Astrocyte (in vitro differentiated cells and primary cell): ENCODE measurements at regions not wholly inside any gene's neighbourhood (a gene's known extent, or its start where the extent isn't known, plus 50 kb on each side); places are given as distances from the start of the nearest gene placed in this dataset.

Experiments used
- DNase-seq: peaks from one replicate; pipeline ENCODE4 v3.0.0-alpha.2; 2010; ENCODE audit warnings: low read depth
- FAIRE-seq: peaks from 2 replicates; lab custom pipeline; 2011; peaks lifted over from hg19 to GRCh38; lab: Jason Lieb, UNC
- H2AFZ ChIP-seq: 2 replicates; pipeline ENCODE4 v1.6.0; 2012; ENCODE audit warnings: low read depth, low read length, inconsistent platforms
- H3K27ac ChIP-seq: 2 replicates; pipeline ENCODE4 v1.5.1; 2011; ENCODE audit warnings: low read depth, low read length, inconsistent platforms
- H3K27me3 ChIP-seq: 2 replicates; pipeline ENCODE4 v1.6.0; 2011; ENCODE audit warnings: low read length, inconsistent platforms; ENCODE audit not compliant: insufficient read depth
- H3K36me3 ChIP-seq: 2 replicates; pipeline ENCODE4 v1.5.1; 2011; ENCODE audit warnings: low read length, inconsistent platforms; ENCODE audit not compliant: insufficient read depth
- H3K4me1 ChIP-seq: 2 replicates; pipeline ENCODE4 v1.5.1; 2011; ENCODE audit warnings: low read length, inconsistent platforms; ENCODE audit not compliant: insufficient read depth
- H3K4me2 ChIP-seq: 2 replicates; pipeline ENCODE4 v1.6.0; 2012; ENCODE audit warnings: low read length, inconsistent platforms
- H3K4me3 ChIP-seq: 2 replicates; pipeline ENCODE4 v1.5.1; 2011; ENCODE audit warnings: low read depth, mild to moderate bottlenecking, low read length, inconsistent platforms; ENCODE audit not compliant: insufficient read depth
- H3K79me2 ChIP-seq: 2 replicates; pipeline ENCODE4 v1.6.0; 2012; ENCODE audit warnings: mild to moderate bottlenecking, low read length, inconsistent platforms; ENCODE audit not compliant: insufficient read depth
- H3K9ac ChIP-seq: 2 replicates; pipeline ENCODE4 v1.6.0; 2012; ENCODE audit warnings: mild to moderate bottlenecking, low read length, inconsistent platforms
- H3K9me3 ChIP-seq: 2 replicates; pipeline ENCODE4 v1.5.1; 2012; ENCODE audit warnings: low read depth, mild to moderate bottlenecking, low read length, inconsistent platforms; ENCODE audit not compliant: insufficient read depth
- H4K20me1 ChIP-seq: 2 replicates; pipeline ENCODE4 v1.6.0; 2012; ENCODE audit warnings: low read length, inconsistent platforms; ENCODE audit not compliant: insufficient read depth
- H3K27ac Mint-ChIP-seq: one replicate; pipeline ENCODE4 v1.8.0; 2021; ENCODE audit warnings: mild to moderate bottlenecking, mixed read lengths; ENCODE audit not compliant: unreplicated experiment
- H3K27me3 Mint-ChIP-seq: one replicate; pipeline ENCODE4 v1.8.0; 2021; ENCODE audit warnings: low read depth, mixed read lengths; ENCODE audit not compliant: unreplicated experiment
- H3K36me3 Mint-ChIP-seq: one replicate; pipeline ENCODE4 v1.8.0; 2021; ENCODE audit warnings: low read depth, mixed read lengths; ENCODE audit not compliant: unreplicated experiment
- H3K4me1 Mint-ChIP-seq: one replicate; pipeline ENCODE4 v1.8.0; 2021; ENCODE audit warnings: low read depth, mixed read lengths; ENCODE audit not compliant: unreplicated experiment
- H3K4me3 Mint-ChIP-seq: one replicate; pipeline ENCODE4 v1.8.0; 2021; ENCODE audit warnings: mild to moderate bottlenecking, moderate library complexity, mixed read lengths; ENCODE audit not compliant: unreplicated experiment
- H3K9me3 Mint-ChIP-seq: one replicate; pipeline ENCODE4 v1.8.0; 2021; ENCODE audit warnings: mild to moderate bottlenecking, mixed read lengths; ENCODE audit not compliant: unreplicated experiment
- EZH2 ChIP-seq: IDR thresholded peaks from 2 replicates; pipeline ENCODE4 v1.6.1; 2012; ENCODE audit warnings: mild to moderate bottlenecking, low read length, inconsistent platforms; ENCODE audit not compliant: insufficient read depth
- TF ChIP-seq, protein P1 (sequence below): IDR thresholded peaks from 2 replicates; pipeline ENCODE4 v1.5.1; 2011; ENCODE audit warnings: low read depth, mild to moderate bottlenecking, inconsistent platforms, low read length, moderate library complexity; ENCODE audit not compliant: insufficient read depth

DNA sequence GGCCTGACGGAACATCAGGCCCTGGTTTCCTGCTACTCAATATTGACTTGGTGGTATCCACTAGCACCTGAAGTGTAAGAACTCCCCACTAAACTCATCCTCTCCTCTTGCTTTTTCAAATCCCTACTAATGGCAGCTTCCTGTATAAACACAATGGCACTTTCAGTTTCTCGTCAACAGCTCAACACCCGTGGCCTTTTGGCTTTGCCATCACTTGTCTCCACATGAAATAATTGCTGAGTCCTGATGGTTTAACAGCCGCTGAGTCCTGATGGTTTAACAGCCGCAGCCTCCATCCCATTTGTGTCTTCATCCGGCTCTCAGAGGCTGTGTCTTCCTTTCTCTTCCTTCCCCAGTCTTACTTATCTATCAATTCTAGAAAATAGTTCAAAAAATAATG lies 261.4 kb upstream of the PITRM1 start:
- Histone ChIP-seq H3K27ac (no peak overlapping the region), H3K4me1 (no peaks in the 10 kb centered on the region), H3K4me2 (no peak overlapping the region), H3K4me3 (no peak overlapping the region), H4K20me1 (no peaks in the 10 kb centered on the region), H3K27me3 (no peaks in the 10 kb centered on the region), H3K9ac (no peak overlapping the region), H3K36me3 (no peaks in the 10 kb centered on the region), H3K9me3 (no peaks in the 10 kb centered on the region), H3K79me2 (no peaks in the 10 kb centered on the region), H2AFZ (no peak overlapping the region)
- H3K27ac Mint-ChIP-seq = no peak overlapping the region
- DNase-seq = no peak
- no peak overlapping the region for H3K4me3 Mint-ChIP-seq
- FAIRE-seq = no peak
- no peaks in the 10 kb centered on the region for H3K27me3 Mint-ChIP-seq
- H3K36me3 Mint-ChIP-seq = no peaks in the 10 kb centered on the region
- peaks cover 6% of the 10 kb centered on the region for H3K9me3 Mint-ChIP-seq
- peaks cover 7% of the 10 kb centered on the region for H3K4me1 Mint-ChIP-seq
- no peak for TF ChIP-seq EZH2
- TF ChIP-seq, protein P1, sequence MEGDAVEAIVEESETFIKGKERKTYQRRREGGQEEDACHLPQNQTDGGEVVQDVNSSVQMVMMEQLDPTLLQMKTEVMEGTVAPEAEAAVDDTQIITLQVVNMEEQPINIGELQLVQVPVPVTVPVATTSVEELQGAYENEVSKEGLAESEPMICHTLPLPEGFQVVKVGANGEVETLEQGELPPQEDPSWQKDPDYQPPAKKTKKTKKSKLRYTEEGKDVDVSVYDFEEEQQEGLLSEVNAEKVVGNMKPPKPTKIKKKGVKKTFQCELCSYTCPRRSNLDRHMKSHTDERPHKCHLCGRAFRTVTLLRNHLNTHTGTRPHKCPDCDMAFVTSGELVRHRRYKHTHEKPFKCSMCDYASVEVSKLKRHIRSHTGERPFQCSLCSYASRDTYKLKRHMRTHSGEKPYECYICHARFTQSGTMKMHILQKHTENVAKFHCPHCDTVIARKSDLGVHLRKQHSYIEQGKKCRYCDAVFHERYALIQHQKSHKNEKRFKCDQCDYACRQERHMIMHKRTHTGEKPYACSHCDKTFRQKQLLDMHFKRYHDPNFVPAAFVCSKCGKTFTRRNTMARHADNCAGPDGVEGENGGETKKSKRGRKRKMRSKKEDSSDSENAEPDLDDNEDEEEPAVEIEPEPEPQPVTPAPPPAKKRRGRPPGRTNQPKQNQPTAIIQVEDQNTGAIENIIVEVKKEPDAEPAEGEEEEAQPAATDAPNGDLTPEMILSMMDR = no peak

DNA sequence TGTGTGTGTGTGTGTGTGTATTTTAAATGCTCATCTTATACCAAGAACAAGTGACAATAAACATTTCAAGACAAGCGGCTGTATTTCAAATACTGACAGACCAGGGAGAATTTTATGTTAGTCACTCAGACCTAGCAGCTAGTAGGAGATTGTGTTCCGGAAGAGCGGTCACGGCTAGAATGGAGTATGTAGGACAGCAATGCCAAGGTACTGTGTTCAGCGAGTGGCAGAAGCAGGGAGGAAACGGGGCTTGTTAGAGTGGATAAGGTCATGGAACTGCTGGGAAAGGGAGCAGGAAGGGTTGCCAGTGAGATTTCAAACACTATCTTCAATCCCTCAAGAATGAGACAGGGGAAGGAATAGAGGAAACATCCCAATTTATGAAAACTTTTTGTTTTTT lies 260.5 kb upstream of the PITRM1 start:
- no peaks in the 10 kb centered on the region for H3K9me3 ChIP-seq

More for the DNA sequence above, 260.5 kb upstream of the PITRM1 start:
- no peaks in the 10 kb centered on the region for H3K27me3 Mint-ChIP-seq
- Histone ChIP-seq H3K9ac (no peak overlapping the region), H3K4me3 (no peak overlapping the region), H3K27me3 (no peaks in the 10 kb centered on the region), H3K79me2 (no peaks in the 10 kb centered on the region), H2AFZ (no peak overlapping the region), H3K4me1 (no peaks in the 10 kb centered on the region), H3K27ac (no peak overlapping the region), H4K20me1 (no peaks in the 10 kb centered on the region), H3K36me3 (no peaks in the 10 kb centered on the region), H3K4me2 (no peak overlapping the region)
- no peak for DNase-seq
- H3K36me3 Mint-ChIP-seq = no peaks in the 10 kb centered on the region
- no peak for TF ChIP-seq EZH2
- TF ChIP-seq, protein P1 = no peak
- H3K9me3 Mint-ChIP-seq = peaks cover 6% of the 10 kb centered on the region
- H3K4me3 Mint-ChIP-seq = no peak overlapping the region
- no peak for FAIRE-seq
- no peak overlapping the region for H3K27ac Mint-ChIP-seq
- H3K4me1 Mint-ChIP-seq = peaks cover 7% of the 10 kb centered on the region
